KMS-11 (cell line): ENCODE measurements at regions not wholly inside any gene's neighbourhood (a gene's known extent, or its start where the extent isn't known, plus 50 kb on each side); places are given as distances from the start of the nearest gene placed in this dataset.
"Not testable (repeated sequence)": the region's sequence is repeated elsewhere in the genome, so short reads cannot be mapped to it uniquely, and the experiment has no call there.

Experiments used
- H2AFZ ChIP-seq: fragments of 200-600 bp; sonication (generic); 2 replicates; pipeline ENCODE4 v1.6.1; 2016; ENCODE audit warnings: antibody characterized with exemption, mixed run types, low read depth
- H3K27ac ChIP-seq: fragments of 200-600 bp; sonication (generic); 2 replicates; pipeline ENCODE4 v1.6.1; 2016; ENCODE audit warnings: mild to moderate bottlenecking, mixed run types
- H3K27me3 ChIP-seq: fragments of 200-600 bp; sonication (generic); 2 replicates; pipeline ENCODE4 v1.6.1; 2017; ENCODE audit warnings: mild to moderate bottlenecking, low read depth, mixed run types, moderate library complexity; ENCODE audit not compliant: insufficient read depth
- H3K36me3 ChIP-seq: fragments of 200-600 bp; sonication (generic); 2 replicates; pipeline ENCODE4 v1.6.1; 2017; ENCODE audit warnings: mild to moderate bottlenecking, mixed run types; ENCODE audit not compliant: insufficient read depth
- H3K4me1 ChIP-seq: fragments of 200-600 bp; sonication (generic); 2 replicates; pipeline ENCODE4 v1.6.1; 2016; ENCODE audit warnings: mild to moderate bottlenecking, low read depth, mixed run types; ENCODE audit not compliant: poor library complexity, severe bottlenecking
- H3K4me2 ChIP-seq: fragments of 200-600 bp; sonication (generic); 2 replicates; pipeline ENCODE4 v1.7.0; 2016; ENCODE audit warnings: mild to moderate bottlenecking, mixed run types
- H3K4me3 ChIP-seq: fragments of 200-600 bp; sonication (generic); IDR thresholded peaks from 2 replicates; pipeline ENCODE4 v1.6.1; 2017; ENCODE audit warnings: low read depth, low read length, mixed read lengths; ENCODE audit not compliant: insufficient read depth
- H3K79me2 ChIP-seq: fragments of 200-600 bp; sonication (generic); 2 replicates; pipeline ENCODE4 v1.6.1; 2016; ENCODE audit warnings: low read depth, mixed run types; ENCODE audit not compliant: insufficient read depth
- H3K9ac ChIP-seq: fragments of 200-600 bp; sonication (generic); 2 replicates; pipeline ENCODE4 v1.6.1; 2016; ENCODE audit warnings: mild to moderate bottlenecking, mixed run types
- H4K20me1 ChIP-seq: fragments of 200-600 bp; sonication (generic); 2 replicates; pipeline ENCODE4 v1.6.1; 2016; ENCODE audit warnings: mild to moderate bottlenecking, mixed run types; ENCODE audit not compliant: insufficient read depth
- CTCF ChIP-seq: fragments of 200-600 bp; sonication (generic); conservative IDR thresholded peaks from 2 replicates; pipeline ENCODE4 v1.6.1; 2017; ENCODE audit warnings: low read depth, mild to moderate bottlenecking, antibody characterized with exemption, low read length, moderate library complexity, mixed read lengths

DNA sequence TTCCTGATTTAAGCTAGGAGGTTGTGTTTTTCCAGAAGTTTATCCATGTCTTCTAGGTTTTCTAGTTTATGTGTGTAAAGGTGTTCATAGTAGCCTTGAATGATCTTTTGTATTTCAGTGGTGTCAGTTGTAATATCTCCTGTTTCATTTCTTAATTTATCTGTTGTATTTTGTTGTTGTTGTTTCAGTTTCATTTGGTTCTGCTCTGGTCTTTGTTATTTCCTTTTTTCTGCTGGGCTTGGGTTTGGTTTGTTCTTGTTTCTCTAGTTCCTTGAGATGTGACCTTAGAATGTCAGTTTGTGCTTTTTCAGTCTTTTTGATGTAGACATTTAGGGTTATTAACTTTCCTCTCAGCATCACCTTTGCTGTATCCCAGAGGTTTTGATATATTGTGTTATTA is 62.8 kb downstream of the SCP2D1 start:
- not testable (repeated sequence) for H3K4me2 ChIP-seq, H2AFZ ChIP-seq, H3K36me3 ChIP-seq, H3K4me3 ChIP-seq, H3K27ac ChIP-seq, H3K9ac ChIP-seq, H4K20me1 ChIP-seq, H3K79me2 ChIP-seq, H3K27me3 ChIP-seq, H3K4me1 ChIP-seq

DNA sequence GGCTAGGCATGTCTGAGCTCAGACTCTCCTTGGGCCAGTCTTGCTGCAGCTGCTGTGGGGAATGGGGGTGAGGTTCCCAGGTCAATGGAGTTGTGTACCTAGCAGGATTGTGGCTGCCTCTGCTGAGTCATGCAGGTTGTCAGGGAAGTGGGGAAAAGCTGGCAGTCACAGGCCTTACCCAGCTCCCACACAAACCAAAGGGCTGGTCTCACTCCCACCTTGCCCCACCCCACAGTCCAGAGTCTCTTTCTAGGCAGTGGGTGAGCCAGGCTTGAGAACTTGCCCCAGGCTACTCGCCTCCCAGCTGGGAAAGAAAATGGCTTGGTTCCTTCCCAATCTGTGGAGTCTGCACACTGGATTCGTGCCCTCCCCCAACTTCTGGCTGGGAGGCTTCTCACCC is 65.7 kb downstream of the SCP2D1 start:
- Histone ChIP-seq H2AFZ (no peak overlapping the region), H3K4me1 (peaks cover 5% of the 10 kb centered on the region), H3K79me2 (no peaks in the 10 kb centered on the region), H3K9ac (no peak overlapping the region), H4K20me1 (no peaks in the 10 kb centered on the region), H3K27ac (no peak overlapping the region), H3K4me2 (no peak overlapping the region), H3K27me3 (no peaks in the 10 kb centered on the region), H3K4me3 (no peak overlapping the region), H3K36me3 (no peaks in the 10 kb centered on the region)
- no peak for TF ChIP-seq CTCF

DNA sequence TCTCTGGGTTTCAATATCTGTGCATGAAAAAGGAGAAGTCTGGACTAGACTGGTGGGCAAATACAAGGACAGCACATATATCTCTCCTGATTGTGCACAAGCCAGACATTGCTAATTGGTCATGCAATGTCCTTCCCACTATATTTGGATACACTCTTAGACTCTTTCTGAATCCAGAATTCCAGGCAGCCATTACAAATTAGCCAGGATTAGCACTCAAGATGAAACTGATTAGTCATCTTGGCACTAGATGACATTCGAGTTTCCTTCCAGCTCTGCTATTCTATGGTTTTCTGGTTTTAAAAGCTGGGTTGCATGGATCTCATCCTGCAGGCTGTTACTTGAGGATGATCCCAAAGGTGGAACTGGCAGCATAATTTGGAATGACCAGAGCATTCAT is 73.2 kb downstream of the SCP2D1 start:
- no peak overlapping the region for H2AFZ ChIP-seq
- H3K4me2 ChIP-seq: no peak overlapping the region
- H4K20me1 ChIP-seq: no peaks in the 10 kb centered on the region
- no peak overlapping the region for H3K9ac ChIP-seq
- H3K4me3 ChIP-seq: no peak overlapping the region
- no peaks in the 10 kb centered on the region for H3K27me3 ChIP-seq
- H3K27ac ChIP-seq: no peak overlapping the region
- TF ChIP-seq CTCF: no peak
- no peaks in the 10 kb centered on the region for H3K36me3 ChIP-seq
- no peaks in the 10 kb centered on the region for H3K79me2 ChIP-seq
- H3K4me1 ChIP-seq: no peaks in the 10 kb centered on the region

DNA sequence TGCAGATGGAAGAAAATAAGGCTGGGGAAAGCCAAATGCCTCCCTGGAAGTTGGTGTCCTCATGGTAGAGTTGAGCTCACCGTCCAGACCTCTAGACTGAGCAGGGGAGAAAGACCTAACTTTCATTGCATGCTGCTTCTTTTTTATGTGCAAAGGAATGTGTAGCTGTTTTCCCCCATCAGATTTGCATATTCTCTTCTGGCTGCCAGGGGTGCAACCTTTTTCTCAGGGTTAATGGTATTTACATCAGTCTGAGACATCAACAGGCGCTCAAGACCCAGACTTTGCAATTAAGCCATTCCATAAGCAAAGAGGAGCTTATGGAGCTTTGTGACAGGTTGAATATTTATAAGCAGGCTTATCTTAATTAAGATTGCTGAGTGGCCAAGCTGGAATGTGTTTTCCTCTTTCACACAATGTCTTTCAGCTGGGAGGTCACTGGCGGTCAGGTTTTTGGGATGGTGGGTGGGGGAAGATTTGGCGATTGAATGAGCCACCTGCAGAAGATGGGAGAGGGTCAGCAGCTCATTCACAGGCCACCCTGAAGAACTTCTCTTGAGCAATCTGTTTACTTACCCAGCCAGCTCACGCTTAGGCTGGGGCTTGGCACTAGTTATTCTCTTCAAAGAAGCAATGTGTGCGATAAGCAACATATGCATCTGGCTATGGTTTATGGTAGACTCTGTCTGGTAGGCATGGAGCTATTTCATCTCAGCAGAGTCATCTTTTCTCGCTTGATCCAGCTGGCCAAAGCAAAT is 88.6 kb downstream of the SCP2D1 start:
- no peak overlapping the region for H3K4me2 ChIP-seq
- H3K79me2 ChIP-seq: no peaks in the 10 kb centered on the region
- H4K20me1 ChIP-seq: no peaks in the 10 kb centered on the region

More for the DNA sequence above, 88.6 kb downstream of the SCP2D1 start:
- H3K4me1 ChIP-seq: no peaks in the 10 kb centered on the region
- no peak for TF ChIP-seq CTCF
- no peak overlapping the region for H3K9ac ChIP-seq
- H3K27ac ChIP-seq: no peak overlapping the region
- no peak overlapping the region for H3K4me3 ChIP-seq
- no peaks in the 10 kb centered on the region for H3K27me3 ChIP-seq
- no peaks in the 10 kb centered on the region for H3K36me3 ChIP-seq
- H2AFZ ChIP-seq: no peak overlapping the region
